HEK293 (cell line): ENCODE measurements at regions not wholly inside any gene's neighbourhood (a gene's known extent, or its start where the extent isn't known, plus 50 kb on each side); places are given as distances from the start of the nearest gene placed in this dataset.

ENCODE experiments used
- CTCF ChIA-PET: fragments of 350-600 bp; formaldehyde crosslinking; extraction: SDS; loops from one replicate; lab custom pipeline; 2021; ENCODE audit warnings: antibody characterized with exemption; lab: Yijun Ruan, JAX
- POLR2A ChIA-PET: fragments of 300-600 bp; formaldehyde crosslinking; extraction: SDS; loops from one replicate; lab custom pipeline; 2020; ENCODE audit warnings: antibody characterized with exemption, inconsistent platforms; lab: Yijun Ruan, JAX
- H3K27ac ChIP-seq: fragments of 200-500 bp; sonication (Bioruptor generic); 2 replicates; pipeline ENCODE4 v1.5.1; 2014; ENCODE audit warnings: low read depth, low read length, control low read depth, inconsistent platforms; ENCODE audit errors: extremely low read depth
- H3K36me3 ChIP-seq, 2 experiments: fragments of 200-500 bp in 1 of 2; sonication (Bioruptor generic) in 1 of 2; 1 replicate in 1 of 2; 2 replicates in 1 of 2; pipeline ENCODE4 v1.5.1; 2014 to 2017; ENCODE audit warnings: inconsistent platforms in 2 of 2, low read length in 2 of 2; ENCODE audit not compliant: control insufficient read depth in 2 of 2, insufficient read depth in 1 of 2
- H3K4me1 ChIP-seq: fragments of 200-500 bp; sonication (Bioruptor generic); 2 replicates; pipeline ENCODE4 v1.5.1; 2014; ENCODE audit warnings: mild to moderate bottlenecking, low read length, inconsistent platforms; ENCODE audit not compliant: control insufficient read depth, insufficient read depth
- H3K4me3 ChIP-seq: 2 replicates; pipeline ENCODE4 v1.5.1; 2011; ENCODE audit warnings: low read depth, mild to moderate bottlenecking, control low read depth, low read length, moderate library complexity
- H3K9me3 ChIP-seq: fragments of 200-500 bp; sonication (Bioruptor generic); 2 replicates; pipeline ENCODE4 v1.5.1; 2014; ENCODE audit warnings: low read depth, low read length, inconsistent platforms; ENCODE audit not compliant: control insufficient read depth, insufficient read depth
- MZF1 ChIP-seq: fragments of 450-650 bp; formaldehyde crosslinking; IDR thresholded peaks from 2 replicates; pipeline ENCODE4 v1.5.1; 2017; ENCODE audit warnings: missing biosample characterization, missing genetic modification characterization, borderline replicate concordance
- PRDM10 ChIP-seq: fragments of 450-650 bp; formaldehyde crosslinking; IDR thresholded peaks from 2 replicates; pipeline ENCODE4 v1.5.1; 2016; ENCODE audit warnings: missing biosample characterization, missing genetic modification characterization
- REST ChIP-seq: fragments of 450-650 bp; formaldehyde crosslinking; IDR thresholded peaks from 2 replicates; pipeline ENCODE4 v1.5.1; 2016; ENCODE audit warnings: missing biosample characterization, missing genetic modification characterization
- SCRT2 ChIP-seq: fragments of 450-650 bp; formaldehyde crosslinking; IDR thresholded peaks from 2 replicates; pipeline ENCODE4 v1.5.1; 2016; ENCODE audit warnings: missing biosample characterization, missing genetic modification characterization
- ZBTB21 ChIP-seq: fragments of 450-650 bp; formaldehyde crosslinking; IDR thresholded peaks from 2 replicates; pipeline ENCODE4 v1.5.1; 2017; ENCODE audit warnings: missing biosample characterization, missing genetic modification characterization
- ZBTB8A ChIP-seq: fragments of 450-650 bp; formaldehyde crosslinking; IDR thresholded peaks from 2 replicates; pipeline ENCODE4 v1.5.1; 2016; ENCODE audit warnings: missing biosample characterization, missing genetic modification characterization
- ZFHX2 ChIP-seq: fragments of 450-650 bp; formaldehyde crosslinking; conservative IDR thresholded peaks from 2 replicates; pipeline ENCODE4 v1.5.1; 2016; ENCODE audit warnings: missing biosample characterization, missing genetic modification characterization
- ZNF114 ChIP-seq: fragments of 450-650 bp; formaldehyde crosslinking; IDR thresholded peaks from 2 replicates; pipeline ENCODE4 v1.5.0; 2017; ENCODE audit warnings: missing biosample characterization, missing genetic modification characterization
- ZNF211 ChIP-seq: fragments of 450-650 bp; formaldehyde crosslinking; IDR thresholded peaks from 2 replicates; pipeline ENCODE4 v1.5.1; 2016; ENCODE audit warnings: low read depth, missing biosample characterization, missing genetic modification characterization
- ZNF488 ChIP-seq: fragments of 450-650 bp; formaldehyde crosslinking; IDR thresholded peaks from 2 replicates; pipeline ENCODE4 v1.5.1; 2016; ENCODE audit warnings: missing biosample characterization, missing genetic modification characterization
- ZNF610 ChIP-seq: fragments of 450-650 bp; formaldehyde crosslinking; IDR thresholded peaks from 2 replicates; pipeline ENCODE4 v1.5.1; 2016; ENCODE audit warnings: missing biosample characterization, missing genetic modification characterization, borderline replicate concordance
- ZNF626 ChIP-seq: fragments of 450-650 bp; sonication (Bioruptor Pico); formaldehyde crosslinking; IDR thresholded peaks from 2 replicates; pipeline ENCODE4 v1.5.1; 2018; ENCODE audit warnings: missing biosample characterization, missing genetic modification characterization, inconsistent platforms
- ZNF843 ChIP-seq: fragments of 450-650 bp; formaldehyde crosslinking; IDR thresholded peaks from 2 replicates; pipeline ENCODE4 v1.5.1; 2016; ENCODE audit warnings: missing biosample characterization, missing genetic modification characterization
- ZSCAN23 ChIP-seq: fragments of 450-650 bp; formaldehyde crosslinking; IDR thresholded peaks from 2 replicates; pipeline ENCODE4 v1.5.1; 2016; ENCODE audit warnings: missing biosample characterization, missing genetic modification characterization
- ZSCAN5A ChIP-seq: fragments of 450-650 bp; formaldehyde crosslinking; IDR thresholded peaks from 2 replicates; pipeline ENCODE4 v1.5.1; 2016; ENCODE audit warnings: missing biosample characterization, missing genetic modification characterization
- ZXDB ChIP-seq: fragments of 450-650 bp; formaldehyde crosslinking; IDR thresholded peaks from 2 replicates; pipeline ENCODE4 v1.5.1; 2016; ENCODE audit warnings: missing biosample characterization, missing genetic modification characterization

- Histone ChIP-seq H3K4me3 (no peak overlapping the region), H3K9me3 (no peaks in the 10 kb centered on the region), H3K36me3 (no peaks in the 10 kb centered on the region), H3K27ac (no peak overlapping the region), H3K4me1 (no peaks in the 10 kb centered on the region)
- CTCF ChIA-PET = no interaction called here
- POLR2A ChIA-PET = no interaction called here
- TF ChIP-seq MZF1 (tag by site-specific recombination) (peak; percentile 93), ZNF488 (tag by site-specific recombination) (no peak)
- TF ChIP-seq, all 188 proteins: peak for 1
Observed at GRCh38 chr1:81201779-81202178, 599.0 kb upstream of the ADGRL2 start.

GRCh38 chr1:81197591-81197990, 603.1 kb upstream of the ADGRL2 start:
- POLR2A ChIA-PET = no interaction called here
- TF ChIP-seq MZF1 (tag by site-specific recombination) (no peak), SCRT2 (tag by site-specific recombination) (peak; percentile 33; the same call in 1 of the 2 replicates), ZXDB (no peak)
- TF ChIP-seq, all 188 proteins: peak for 1

GRCh38 chr1:81192647-81193642, 607.8 kb upstream of the ADGRL2 start:
- Histone ChIP-seq H3K4me3 (no peak overlapping the region), H3K9me3 (no peaks in the 10 kb centered on the region)
- POLR2A ChIA-PET = no interaction called here
- TF ChIP-seq ZNF843 = no peak
- TF ChIP-seq SCRT2 (tag by site-specific recombination) = 0 out of 2 replicates have a peak, but pooled peaks have one; percentile 24
- TF ChIP-seq, all 188 proteins: peak for 1
- Histone ChIP-seq H3K4me1 (no peaks in the 10 kb centered on the region), H3K27ac (no peak overlapping the region), H3K36me3 (no peaks in the 10 kb centered on the region)
- CTCF ChIA-PET = no interaction called here

More at GRCh38 chr1:81197591-81197990, 603.1 kb upstream of the ADGRL2 start:
- Histone ChIP-seq H3K4me1 (no peaks in the 10 kb centered on the region), H3K9me3 (no peaks in the 10 kb centered on the region), H3K36me3 (no peaks in the 10 kb centered on the region), H3K27ac (no peak overlapping the region), H3K4me3 (no peak overlapping the region)
- CTCF ChIA-PET = interaction anchor here (0.6 to 1.1 kb wide), 2 partner anchors 15 to 188 kb away, joined by 3 read pairs; no protein-coding TSS in a partner anchor

- Histone ChIP-seq H3K4me1 (no peaks in the 10 kb centered on the region), H3K27ac (no peak overlapping the region), H3K9me3 (no peaks in the 10 kb centered on the region), H3K4me3 (no peak overlapping the region), H3K36me3 (no peaks in the 10 kb centered on the region)
- POLR2A ChIA-PET = no interaction called here
- CTCF ChIA-PET = no interaction called here
- TF ChIP-seq ZBTB21 (no peak), ZNF626 (tag by site-specific recombination) (no peak), ZFHX2 (tag by site-specific recombination) (no peak), ZBTB8A (no peak), ZNF211 (tag by site-specific recombination) (no peak), ZNF610 (tag by site-specific recombination) (no peak), ZSCAN23 (tag by site-specific recombination) (no peak), ZSCAN5A (no peak), REST (no peak), PRDM10 (tag by site-specific recombination) (no peak), ZNF114 (tag by site-specific recombination) (no peak)
Observed at GRCh38 chr1:81190003-81190402, 610.7 kb upstream of the ADGRL2 start.
